ENCODE measurements at regions not wholly inside any gene's neighbourhood (a gene's known extent, or its start where the extent isn't known, plus 50 kb on each side); places are given as distances from the start of the nearest gene placed in this dataset.
"Not testable (repeated sequence)": the region's sequence is repeated elsewhere in the genome, so short reads cannot be mapped to it uniquely, and the experiment has no call there.

DNA sequence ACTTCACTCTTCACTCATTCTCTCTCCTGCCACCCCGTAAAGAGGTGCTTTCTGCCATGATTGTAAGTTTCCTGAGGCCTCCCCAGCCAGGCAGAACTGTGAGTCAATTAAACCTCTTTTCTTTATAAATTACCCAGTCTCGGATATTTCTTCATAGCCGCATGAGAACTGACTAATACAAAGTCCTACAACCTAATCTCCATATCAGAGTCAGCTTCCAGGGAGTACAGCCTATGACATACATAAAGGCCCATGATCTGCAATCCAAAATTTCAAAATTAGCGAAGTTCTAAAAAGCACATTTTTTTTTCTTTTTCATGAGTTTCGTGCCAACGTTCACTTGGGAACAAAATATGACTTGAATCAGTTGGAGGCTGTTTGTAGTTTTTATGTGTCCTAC, 256.9 kb upstream of the DUSP10 start:
- DNase-seq (ENCODE audit: low read depth), result no peak

DNA sequence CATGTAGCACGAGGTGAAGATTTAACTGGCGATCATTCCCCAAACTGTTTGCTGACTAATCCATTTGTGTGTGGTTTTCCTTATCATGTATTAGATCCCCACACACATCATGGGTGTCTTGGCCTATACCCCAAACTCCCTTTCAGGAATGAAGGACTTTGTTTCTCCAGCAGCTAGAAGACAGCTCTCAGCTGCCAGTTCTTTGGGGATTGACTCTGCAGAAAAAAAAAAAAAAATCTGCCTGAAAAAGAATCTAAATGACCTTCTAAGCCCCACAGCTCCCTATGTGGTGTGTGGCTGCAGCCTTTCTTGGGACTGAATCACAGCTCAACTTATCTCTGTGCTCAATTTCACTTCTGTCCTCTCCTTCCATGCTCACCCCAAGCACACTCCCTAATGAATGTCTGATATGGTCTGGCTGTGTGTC, 256.3 kb upstream of the DUSP10 start:
- no peak for DNase-seq (ENCODE audit: low read depth)

- DNase-seq (ENCODE audit: low read depth), result not testable (repeated sequence)
Measured at GRCh38 chr1:221997012-221997411, 255.1 kb upstream of the DUSP10 start.

DNA sequence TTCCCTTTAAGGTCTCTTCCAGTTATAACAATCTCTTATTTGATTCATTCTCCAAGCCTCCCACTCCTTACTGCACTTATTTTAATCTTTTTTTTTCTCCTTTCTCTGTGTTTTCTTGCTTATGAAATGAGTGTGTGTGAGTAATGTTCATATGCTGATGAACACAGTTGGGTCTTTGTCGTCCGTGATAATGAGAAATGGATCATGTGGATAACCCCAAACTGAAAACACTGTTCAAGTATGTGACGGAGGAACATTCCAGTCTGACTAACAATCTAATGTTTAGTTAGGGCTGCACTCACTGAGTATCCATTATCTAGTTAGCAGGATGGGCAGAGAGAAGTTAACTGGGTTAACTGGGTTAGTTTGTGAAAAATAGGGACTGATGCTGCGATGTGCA, 253.1 kb upstream of the DUSP10 start:
- no peak for DNase-seq (ENCODE audit: low read depth)

GRCh38 chr1:221994274-221994698, 252.4 kb upstream of the DUSP10 start:
- no peak for DNase-seq (ENCODE audit: low read depth)

- no peak for DNase-seq (ENCODE audit: low read depth)
Measured at GRCh38 chr1:221993444-221993948, 251.6 kb upstream of the DUSP10 start.

DNA sequence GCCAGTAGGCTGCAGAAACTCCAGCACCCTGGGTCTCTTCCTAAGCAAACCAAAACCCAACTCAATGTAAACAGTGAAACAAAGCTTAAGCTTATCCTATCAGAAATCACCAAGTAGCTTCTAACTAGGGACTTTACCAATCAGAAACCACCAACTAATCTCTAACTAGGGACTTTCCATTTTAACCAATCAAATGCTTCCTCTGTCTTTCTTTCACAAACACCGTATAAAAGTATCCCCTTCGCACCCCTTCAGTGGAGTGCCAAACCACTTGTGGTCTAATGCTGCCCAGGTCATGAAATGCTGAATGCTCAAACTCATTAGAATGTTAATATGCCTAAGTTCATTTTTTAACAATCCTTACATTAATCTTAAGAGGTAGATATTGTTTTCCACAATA, 250.5 kb upstream of the DUSP10 start:
- DNase-seq (ENCODE audit: low read depth), result no peak

GRCh38 chr1:221991221-221991620, 249.3 kb upstream of the DUSP10 start:
- DNase-seq (ENCODE audit: low read depth), result no peak

- DNase-seq (ENCODE audit: low read depth), result no peak
Measured at GRCh38 chr1:221989741-221990140, 247.9 kb upstream of the DUSP10 start.

GRCh38 chr1:221988829-221989228, 246.9 kb upstream of the DUSP10 start:
- no peak for DNase-seq (ENCODE audit: low read depth)

DNA sequence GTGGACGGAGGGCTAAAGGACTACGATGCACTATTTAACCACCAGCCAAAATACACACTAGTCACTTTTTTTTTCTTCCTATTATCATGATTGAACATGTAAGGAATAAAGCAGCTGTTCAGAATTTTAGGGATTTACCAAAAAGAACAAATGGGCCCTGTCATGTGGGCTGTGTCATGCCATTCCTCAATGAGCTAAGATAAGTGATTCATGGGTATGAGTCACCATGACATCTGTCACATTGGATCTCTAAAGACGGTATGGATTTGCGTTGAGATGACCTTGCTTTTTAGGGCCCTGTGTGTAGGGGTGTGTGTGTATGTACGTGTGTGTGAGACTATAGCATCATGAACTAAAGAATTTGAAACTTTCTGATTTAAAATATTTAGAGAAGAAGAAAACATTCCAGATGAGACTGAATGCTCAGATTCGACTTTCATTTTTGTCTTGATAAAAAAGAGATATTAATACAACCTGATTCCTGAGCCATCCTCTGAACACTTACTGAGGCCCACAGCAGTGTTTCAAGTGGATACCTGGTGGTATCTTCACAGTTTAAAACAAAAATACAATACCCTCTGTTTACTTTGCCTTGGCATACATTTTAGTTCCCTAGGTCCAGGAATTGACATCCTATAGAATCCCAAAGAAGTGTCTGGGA, 246.1 kb upstream of the DUSP10 start:
- DNase-seq (ENCODE audit: low read depth), result no peak

DNA sequence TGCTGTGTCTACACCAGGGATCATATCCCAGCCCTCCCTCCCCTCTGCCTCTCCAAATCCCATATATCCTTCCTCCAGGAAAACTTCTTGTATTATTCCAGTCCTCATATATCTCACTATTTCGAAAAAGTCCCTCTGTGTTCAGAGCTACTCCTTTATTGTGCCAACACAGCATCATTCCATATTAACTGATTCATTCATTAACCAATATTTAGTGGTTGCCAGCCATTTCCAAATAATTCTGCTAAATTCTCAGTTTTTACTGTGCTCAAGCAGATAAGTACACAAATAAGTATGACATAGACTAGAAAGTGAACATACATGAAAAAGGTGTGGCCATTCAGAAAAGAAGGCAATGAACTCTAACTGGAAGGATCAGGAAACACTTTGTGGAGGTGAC, 241.6 kb upstream of the DUSP10 start:
- DNase-seq (ENCODE audit: low read depth), result no peak

DNA sequence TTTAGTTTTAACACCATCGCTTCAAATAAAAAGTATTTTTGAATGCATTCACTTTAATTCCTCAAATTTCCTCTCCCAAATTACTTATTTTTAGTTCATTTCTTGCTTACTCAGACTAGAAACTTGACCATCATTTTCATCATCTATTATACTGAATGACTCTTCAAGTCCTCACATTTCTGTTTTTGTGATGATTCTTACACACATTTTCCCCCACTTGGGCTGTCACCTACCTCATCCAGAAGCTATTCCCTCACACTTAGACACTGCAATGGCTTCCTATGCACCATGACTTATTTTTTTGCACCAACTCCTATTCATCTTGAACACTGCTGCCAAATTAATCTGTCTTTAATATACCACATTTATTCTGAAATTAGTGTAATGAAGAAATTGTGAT, 239.6 kb upstream of the DUSP10 start:
- DNase-seq (ENCODE audit: low read depth), result no peak

- DNase-seq (ENCODE audit: low read depth), result no peak
Measured at GRCh38 chr1:221979444-221980032, 237.6 kb upstream of the DUSP10 start.

DNA sequence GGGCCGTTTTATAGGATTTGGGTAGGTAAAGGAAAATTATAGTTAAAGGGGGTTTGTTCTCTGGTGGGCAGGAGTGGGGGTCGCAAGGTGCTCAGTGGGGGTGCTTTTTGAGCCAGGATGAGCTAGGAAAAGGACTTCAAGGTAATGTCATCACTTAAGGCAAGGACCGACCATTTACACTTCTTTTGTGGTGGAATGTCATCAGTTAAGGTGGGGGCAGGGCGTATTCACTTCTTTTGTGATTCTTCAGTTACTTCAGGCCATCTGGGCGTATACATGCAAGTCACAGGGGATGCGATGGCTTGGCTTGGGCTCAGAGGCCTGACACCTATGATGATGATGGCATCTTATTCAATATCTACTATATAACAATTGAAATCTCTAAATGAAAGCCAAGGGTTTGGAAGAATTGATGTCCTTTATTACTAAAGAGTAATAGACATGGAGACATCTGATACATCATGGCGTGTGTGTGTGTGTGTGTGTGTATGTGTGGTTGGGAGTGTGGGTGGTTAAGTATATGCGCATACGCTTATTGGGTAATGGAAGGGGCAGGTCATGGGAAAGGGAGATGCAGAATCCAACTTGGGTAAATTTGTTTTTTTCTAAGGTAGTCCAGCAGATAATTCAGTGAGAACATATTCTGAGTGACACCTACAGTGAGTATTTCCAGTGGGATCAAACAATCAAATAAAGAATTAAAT, 236.9 kb upstream of the DUSP10 start:
- DNase-seq (ENCODE audit: low read depth), result not testable (repeated sequence)

DNA sequence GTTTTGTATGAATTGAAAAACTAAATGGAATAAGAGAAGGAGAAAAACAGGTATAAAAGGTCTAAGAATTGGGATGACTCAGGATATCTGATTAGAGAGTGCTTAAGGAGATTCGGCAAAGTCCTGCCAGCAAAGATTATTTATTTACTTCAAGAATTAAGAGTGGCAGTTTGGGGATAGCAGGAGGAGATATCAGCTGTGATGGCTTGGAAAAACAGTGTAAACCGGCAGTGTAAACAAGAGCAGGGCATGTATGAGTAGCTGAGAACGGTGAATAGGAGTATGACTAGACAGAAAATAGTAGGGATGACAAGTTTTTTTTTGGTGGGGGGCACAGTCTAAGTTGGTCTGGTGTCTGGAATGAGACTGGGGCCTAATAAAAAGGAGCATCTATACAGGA, 231.9 kb upstream of the DUSP10 start:
- DNase-seq (ENCODE audit: low read depth), result not testable (repeated sequence)

DNA sequence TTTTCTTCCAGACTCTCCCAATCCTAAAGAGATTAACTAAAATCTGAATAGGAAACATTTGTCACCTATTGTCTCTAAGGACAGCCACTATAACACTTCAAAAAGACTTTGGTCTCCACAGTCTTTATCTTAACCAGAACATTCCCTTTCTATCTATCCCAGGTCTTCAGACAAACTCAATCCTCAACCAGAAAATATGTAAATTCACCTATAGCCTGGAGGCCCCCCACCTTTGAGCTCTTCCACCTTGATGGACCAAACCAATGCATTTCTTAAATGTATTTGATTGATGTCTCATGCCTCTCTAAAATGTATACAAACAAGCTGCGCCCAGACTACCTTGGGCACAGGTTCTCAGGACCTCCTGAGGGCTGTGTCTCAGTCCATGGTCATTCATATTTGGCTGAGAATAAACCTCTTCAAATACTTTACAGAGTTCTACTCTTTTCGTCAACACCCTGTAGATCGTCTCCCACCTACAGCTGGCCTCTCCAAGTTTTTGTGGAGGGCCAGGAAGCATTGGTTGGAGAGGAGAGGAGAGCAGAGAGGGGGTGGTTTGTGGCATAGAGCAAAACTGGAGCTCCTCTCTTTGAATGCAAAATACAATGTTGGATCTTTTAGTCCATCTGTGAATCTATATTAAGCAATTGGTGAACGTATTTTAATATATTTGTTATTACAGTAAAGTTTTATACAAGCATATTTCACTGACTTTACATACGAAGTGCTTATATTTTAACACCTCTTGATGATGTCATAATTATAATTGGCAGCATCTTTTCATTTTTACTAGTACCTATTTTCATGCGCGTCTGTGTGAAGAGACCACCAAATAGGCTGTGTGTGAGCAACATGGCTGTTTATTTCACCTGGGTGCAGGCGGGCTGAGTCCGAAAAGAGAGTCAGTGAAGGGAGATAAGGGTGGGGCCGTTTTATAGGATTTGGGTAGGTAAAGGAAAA, 230.7 kb upstream of the DUSP10 start:
- no peak for DNase-seq (ENCODE audit: low read depth)

DNA sequence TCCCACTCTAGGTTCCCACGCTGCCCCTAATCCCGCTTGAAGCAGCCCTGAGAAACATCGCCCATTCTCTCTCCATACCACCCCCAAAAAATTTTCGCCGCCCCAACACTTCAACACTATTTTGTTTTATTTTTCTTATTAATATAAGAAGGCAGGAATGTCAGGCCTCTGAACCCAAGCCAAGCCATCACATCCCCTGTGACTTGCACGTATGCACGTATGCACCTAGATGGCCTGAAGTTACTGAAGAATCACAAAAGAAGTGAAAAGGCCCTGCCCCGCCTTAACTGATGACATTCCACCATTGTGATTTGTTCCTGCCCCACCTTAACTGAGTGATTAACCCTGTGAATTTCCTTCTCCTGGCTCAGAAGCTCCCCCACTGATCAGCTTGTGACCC, 229.1 kb upstream of the DUSP10 start:
- not testable (repeated sequence) for DNase-seq (ENCODE audit: low read depth)

DNA sequence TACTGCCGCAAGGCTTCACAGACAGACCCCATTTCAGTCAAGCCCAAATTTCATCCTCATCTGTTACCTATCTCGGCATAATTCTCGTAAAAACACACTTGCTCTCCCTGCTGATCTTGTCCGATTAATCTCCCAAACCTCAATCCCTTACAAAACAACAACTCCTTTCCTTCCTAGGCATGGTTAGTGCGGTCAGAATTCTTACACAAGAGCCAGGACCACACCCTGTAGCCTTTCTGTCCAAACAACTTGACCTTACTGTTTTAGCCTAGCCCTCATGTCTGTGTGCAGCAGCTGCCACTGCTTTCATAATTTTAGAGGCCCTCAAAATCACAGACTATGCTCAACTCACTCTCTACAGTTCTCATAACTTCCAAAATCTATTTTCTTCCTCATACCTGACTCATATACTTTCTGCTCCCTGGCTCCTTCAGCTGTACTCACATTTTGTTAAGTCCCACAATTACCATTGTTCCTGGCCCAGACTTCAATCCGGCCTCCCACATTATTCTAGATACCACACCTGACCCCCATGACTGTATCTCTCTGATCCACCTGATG, 227.5 kb upstream of the DUSP10 start:
- not testable (repeated sequence) for DNase-seq (ENCODE audit: low read depth)

DNA sequence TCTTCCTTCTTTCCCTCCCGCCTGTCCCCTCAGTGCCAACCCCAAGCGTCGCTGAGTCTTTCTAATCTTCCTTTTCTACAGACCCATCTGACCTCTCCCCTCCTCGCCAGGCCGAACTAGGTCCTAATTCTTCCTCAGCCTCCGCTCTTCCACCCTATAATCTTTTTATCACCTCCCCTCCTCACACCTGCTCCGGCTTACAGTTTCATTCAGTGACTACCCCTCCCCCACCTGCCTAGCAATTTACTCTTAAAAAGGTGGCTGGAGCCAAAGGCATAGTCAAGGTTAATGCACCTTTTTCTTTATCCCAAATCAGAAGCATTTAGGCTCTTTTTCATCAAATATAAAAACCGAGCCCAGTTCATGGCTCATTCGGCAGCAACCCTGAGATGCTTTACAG, 225.6 kb upstream of the DUSP10 start:
- DNase-seq (ENCODE audit: low read depth), result not testable (repeated sequence)

GRCh38 chr1:221966888-221967287, 225.0 kb upstream of the DUSP10 start:
- not testable (repeated sequence) for DNase-seq (ENCODE audit: low read depth)

Data from forelimb muscle (tissue), 1 donor.